Gastrocnemius medialis (tissue), 4 donors: ENCODE measurements at regions not wholly inside any gene's neighbourhood (a gene's known extent, or its start where the extent isn't known, plus 50 kb on each side); places are given as distances from the start of the nearest gene placed in this dataset.

ENCODE experiments used
- POLR2A ChIP-seq, 2 donors: fragments of 450-650 bp; IDR thresholded peaks; one replicate each; pipeline ENCODE4 v1.6.1; 2017; ENCODE audit warnings: antibody characterized with exemption in 2 of 2, mild to moderate bottlenecking in 2 of 2, moderate library complexity in 2 of 2
- TF ChIP-seq, protein P1 (sequence below), 5 experiments: fragments of 450-650 bp in 3 of 5; fragments of 200-600 bp in 2 of 5; sonication (generic) in 2 of 5; IDR thresholded peaks in 4 of 5; conservative IDR thresholded peaks in 1 of 5; 1 replicate in 4 of 5; 2 replicates in 1 of 5; pipeline ENCODE4 v1.5.1; 2016 to 2019; ENCODE audit warnings: antibody characterized with exemption in 5 of 5, mild to moderate bottlenecking in 3 of 5, moderate library complexity in 3 of 5

DNA sequence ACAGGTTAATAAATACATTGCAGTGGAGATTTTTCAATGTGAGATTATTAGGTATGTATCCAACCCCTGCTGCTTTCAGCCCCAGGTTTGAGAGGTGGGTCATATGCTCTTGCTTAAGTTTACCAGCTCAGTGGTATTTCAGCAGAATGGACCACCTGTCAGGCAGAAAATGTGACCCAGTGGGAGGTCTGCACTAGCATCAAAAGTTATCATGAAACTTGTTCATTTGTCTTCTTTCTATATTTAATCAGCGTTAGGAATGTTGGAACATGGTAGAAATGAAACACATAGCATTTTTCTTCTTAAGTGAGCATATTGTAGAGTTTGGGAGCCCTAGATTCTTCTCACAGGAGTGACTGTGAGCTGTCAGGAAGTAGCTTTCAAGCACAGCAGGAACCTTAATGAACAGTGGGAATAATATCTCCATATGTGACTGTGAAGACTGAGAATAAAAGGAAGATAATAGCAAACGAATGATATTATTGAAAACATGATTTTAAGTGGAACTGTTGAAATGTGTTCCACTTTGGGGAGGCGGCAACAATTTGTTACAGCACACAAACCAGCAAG lies 596.9 kb upstream of the CDH6 start:
- TF ChIP-seq, protein P1, sequence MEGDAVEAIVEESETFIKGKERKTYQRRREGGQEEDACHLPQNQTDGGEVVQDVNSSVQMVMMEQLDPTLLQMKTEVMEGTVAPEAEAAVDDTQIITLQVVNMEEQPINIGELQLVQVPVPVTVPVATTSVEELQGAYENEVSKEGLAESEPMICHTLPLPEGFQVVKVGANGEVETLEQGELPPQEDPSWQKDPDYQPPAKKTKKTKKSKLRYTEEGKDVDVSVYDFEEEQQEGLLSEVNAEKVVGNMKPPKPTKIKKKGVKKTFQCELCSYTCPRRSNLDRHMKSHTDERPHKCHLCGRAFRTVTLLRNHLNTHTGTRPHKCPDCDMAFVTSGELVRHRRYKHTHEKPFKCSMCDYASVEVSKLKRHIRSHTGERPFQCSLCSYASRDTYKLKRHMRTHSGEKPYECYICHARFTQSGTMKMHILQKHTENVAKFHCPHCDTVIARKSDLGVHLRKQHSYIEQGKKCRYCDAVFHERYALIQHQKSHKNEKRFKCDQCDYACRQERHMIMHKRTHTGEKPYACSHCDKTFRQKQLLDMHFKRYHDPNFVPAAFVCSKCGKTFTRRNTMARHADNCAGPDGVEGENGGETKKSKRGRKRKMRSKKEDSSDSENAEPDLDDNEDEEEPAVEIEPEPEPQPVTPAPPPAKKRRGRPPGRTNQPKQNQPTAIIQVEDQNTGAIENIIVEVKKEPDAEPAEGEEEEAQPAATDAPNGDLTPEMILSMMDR (IDR thresholded peaks at IDR 0.05 in 4 of 5, conservative IDR thresholded peaks at IDR 0.05 in 1 of 5), result no peak
- no peak for TF ChIP-seq POLR2A (IDR thresholded peaks at IDR 0.05)
